ENCODE measurements at regions not wholly inside any gene's neighbourhood (a gene's known extent, or its start where the extent isn't known, plus 50 kb on each side); places are given as distances from the start of the nearest gene placed in this dataset.

GRCh38 chr18:37709740-37710139 is 144.1 kb upstream of the CELF4 start:
- no peak for TF ChIP-seq FOXP2 (optimal IDR thresholded peaks at IDR 0.05; ENCODE audit: borderline replicate concordance, extremely low read depth, extremely low read length, insufficient read depth)
- TF ChIP-seq SIN3A (IDR thresholded peaks at IDR 0.05; ENCODE audit: borderline replicate concordance, insufficient read depth, low read length) = no peak
- no peak for TF ChIP-seq POLR2AphosphoS5 (IDR thresholded peaks at IDR 0.05; ENCODE audit: low read depth, low read length)
- TF ChIP-seq, protein P1, sequence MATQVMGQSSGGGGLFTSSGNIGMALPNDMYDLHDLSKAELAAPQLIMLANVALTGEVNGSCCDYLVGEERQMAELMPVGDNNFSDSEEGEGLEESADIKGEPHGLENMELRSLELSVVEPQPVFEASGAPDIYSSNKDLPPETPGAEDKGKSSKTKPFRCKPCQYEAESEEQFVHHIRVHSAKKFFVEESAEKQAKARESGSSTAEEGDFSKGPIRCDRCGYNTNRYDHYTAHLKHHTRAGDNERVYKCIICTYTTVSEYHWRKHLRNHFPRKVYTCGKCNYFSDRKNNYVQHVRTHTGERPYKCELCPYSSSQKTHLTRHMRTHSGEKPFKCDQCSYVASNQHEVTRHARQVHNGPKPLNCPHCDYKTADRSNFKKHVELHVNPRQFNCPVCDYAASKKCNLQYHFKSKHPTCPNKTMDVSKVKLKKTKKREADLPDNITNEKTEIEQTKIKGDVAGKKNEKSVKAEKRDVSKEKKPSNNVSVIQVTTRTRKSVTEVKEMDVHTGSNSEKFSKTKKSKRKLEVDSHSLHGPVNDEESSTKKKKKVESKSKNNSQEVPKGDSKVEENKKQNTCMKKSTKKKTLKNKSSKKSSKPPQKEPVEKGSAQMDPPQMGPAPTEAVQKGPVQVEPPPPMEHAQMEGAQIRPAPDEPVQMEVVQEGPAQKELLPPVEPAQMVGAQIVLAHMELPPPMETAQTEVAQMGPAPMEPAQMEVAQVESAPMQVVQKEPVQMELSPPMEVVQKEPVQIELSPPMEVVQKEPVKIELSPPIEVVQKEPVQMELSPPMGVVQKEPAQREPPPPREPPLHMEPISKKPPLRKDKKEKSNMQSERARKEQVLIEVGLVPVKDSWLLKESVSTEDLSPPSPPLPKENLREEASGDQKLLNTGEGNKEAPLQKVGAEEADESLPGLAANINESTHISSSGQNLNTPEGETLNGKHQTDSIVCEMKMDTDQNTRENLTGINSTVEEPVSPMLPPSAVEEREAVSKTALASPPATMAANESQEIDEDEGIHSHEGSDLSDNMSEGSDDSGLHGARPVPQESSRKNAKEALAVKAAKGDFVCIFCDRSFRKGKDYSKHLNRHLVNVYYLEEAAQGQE (IDR thresholded peaks at IDR 0.05; ENCODE audit: insufficient read depth in 1 of 2, low read depth in 2 of 2, low read length in 2 of 2) = no peak
- no peak for TF ChIP-seq TAF1 (IDR thresholded peaks at IDR 0.05; ENCODE audit: borderline replicate concordance, insufficient read depth, low read length)

DNA sequence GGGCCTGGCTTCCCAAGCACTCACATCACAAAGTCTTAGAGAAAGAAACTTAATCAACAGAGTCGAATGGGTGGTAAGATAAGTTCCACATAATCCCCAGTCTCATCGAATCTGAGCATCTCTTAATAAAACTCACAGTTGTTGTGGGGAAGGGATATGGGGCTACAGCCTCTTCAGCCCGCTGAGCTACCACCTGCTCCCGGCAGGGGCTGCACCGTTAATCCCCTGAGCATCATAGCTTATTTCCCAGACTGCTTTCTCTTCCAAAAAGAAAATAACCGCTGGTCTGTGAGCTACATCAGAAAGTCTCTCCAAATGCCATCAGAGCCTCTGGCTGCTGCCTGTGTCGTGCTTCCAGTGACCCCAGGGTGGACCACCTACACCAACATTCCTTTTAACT is 139.4 kb upstream of the CELF4 start:
- TF ChIP-seq POLR2AphosphoS5 (IDR thresholded peaks at IDR 0.05; ENCODE audit: low read depth, low read length) = no peak
- no peak for TF ChIP-seq FOXP2 (optimal IDR thresholded peaks at IDR 0.05; ENCODE audit: borderline replicate concordance, extremely low read depth, extremely low read length, insufficient read depth)
- no peak for TF ChIP-seq TAF1 (IDR thresholded peaks at IDR 0.05; ENCODE audit: borderline replicate concordance, insufficient read depth, low read length)
- no peak for TF ChIP-seq SIN3A (IDR thresholded peaks at IDR 0.05; ENCODE audit: borderline replicate concordance, insufficient read depth, low read length)
- TF ChIP-seq, protein P1 (IDR thresholded peaks at IDR 0.05; ENCODE audit: insufficient read depth in 1 of 2, low read depth in 2 of 2, low read length in 2 of 2) = no peak

DNA sequence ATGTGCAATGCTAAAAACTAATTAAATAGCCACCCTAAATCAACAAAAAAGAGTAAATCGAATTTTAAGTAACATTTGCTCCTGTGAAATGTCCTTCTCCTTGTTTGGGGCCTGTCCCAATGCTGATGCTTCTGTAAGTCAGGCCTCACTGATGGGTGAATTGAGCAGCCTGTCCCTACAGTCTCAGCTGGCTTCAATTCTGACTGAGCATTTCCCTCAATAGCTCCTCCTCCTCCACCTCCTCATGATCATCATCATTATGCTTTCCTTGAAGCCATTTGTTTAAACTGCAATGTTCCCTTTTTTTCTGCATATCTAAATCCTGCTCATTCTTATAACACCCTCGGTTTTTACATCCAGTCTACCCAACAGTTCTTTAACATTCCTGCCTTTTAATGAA is 137.2 kb upstream of the CELF4 start:
- TF ChIP-seq SIN3A (IDR thresholded peaks at IDR 0.05; ENCODE audit: borderline replicate concordance, insufficient read depth, low read length) (no peak), POLR2AphosphoS5 (IDR thresholded peaks at IDR 0.05; ENCODE audit: low read depth, low read length) (no peak), FOXP2 (optimal IDR thresholded peaks at IDR 0.05; ENCODE audit: borderline replicate concordance, extremely low read depth, extremely low read length, insufficient read depth) (no peak), TAF1 (IDR thresholded peaks at IDR 0.05; ENCODE audit: borderline replicate concordance, insufficient read depth, low read length) (no peak)
- TF ChIP-seq, protein P1 (IDR thresholded peaks at IDR 0.05; ENCODE audit: insufficient read depth in 1 of 2, low read depth in 2 of 2, low read length in 2 of 2) = no peak

DNA sequence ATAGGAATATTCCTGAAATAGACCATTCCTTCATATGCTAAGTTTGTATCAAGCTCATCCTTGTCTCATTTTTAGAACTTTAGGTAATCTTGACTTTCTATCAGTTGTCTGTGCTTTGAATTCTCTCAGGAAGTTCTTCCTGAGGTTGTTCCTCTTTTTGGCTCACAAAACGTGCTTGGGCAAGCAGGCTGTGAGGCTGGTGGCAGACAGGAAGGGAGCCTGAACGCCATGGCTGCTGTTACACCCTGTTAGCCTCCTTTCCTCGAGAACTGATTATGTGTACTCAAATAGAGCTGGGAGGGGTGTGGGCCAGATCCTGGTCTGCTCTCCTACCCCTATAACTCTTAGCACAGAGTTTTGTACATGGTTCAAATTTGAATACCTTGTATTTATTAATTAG is 136.4 kb upstream of the CELF4 start:
- TF ChIP-seq TAF1 (IDR thresholded peaks at IDR 0.05; ENCODE audit: borderline replicate concordance, insufficient read depth, low read length) = no peak

DNA sequence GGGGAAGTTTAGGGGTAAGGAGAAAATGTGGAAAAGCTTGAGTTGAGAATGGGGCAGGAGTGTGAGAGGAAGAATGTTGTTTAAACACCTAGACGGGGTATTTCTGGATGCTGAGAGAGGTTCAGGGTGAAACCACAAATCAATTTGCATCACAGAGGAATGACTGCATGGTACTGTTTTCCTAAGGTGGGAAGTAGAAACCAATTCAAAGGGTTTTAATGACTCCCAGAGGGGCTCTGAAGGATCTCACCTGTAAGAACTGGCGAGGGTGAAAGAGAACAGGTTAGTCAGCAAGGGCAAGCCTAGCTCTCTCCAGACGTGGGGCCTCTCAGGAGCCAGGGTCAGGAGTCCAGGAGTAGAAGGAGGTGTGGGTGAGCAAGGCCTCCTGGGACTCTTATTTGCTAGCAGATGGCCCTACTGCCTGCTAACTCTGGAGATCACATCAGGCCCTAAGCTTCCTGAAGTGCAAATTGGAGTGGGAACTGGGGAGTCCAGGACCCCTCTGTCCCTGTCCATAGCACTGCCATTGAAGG is 133.0 kb upstream of the CELF4 start:
- TF ChIP-seq FOXP2 (optimal IDR thresholded peaks at IDR 0.05; ENCODE audit: borderline replicate concordance, extremely low read depth, extremely low read length, insufficient read depth) (no peak), POLR2AphosphoS5 (IDR thresholded peaks at IDR 0.05; ENCODE audit: low read depth, low read length) (no peak), SIN3A (IDR thresholded peaks at IDR 0.05; ENCODE audit: borderline replicate concordance, insufficient read depth, low read length) (no peak), TAF1 (IDR thresholded peaks at IDR 0.05; ENCODE audit: borderline replicate concordance, insufficient read depth, low read length) (no peak)
- TF ChIP-seq, protein P1 (IDR thresholded peaks at IDR 0.05; ENCODE audit: insufficient read depth in 1 of 2, low read depth in 2 of 2, low read length in 2 of 2) = no peak

All from PFSK-1 (cell line).